Dermis microvascular lymphatic vessel endothelial cell (primary cell): ENCODE measurements at regions not wholly inside any gene's neighbourhood (a gene's known extent, or its start where the extent isn't known, plus 50 kb on each side); places are given as distances from the start of the nearest gene placed in this dataset.
"Not testable (repeated sequence)": the region's sequence is repeated elsewhere in the genome, so short reads cannot be mapped to it uniquely, and the experiment has no call there.

ENCODE experiments used
- DNase-seq, 2 donors: peaks; one replicate each; pipeline versions ENCODE4 v3.0.0 to v3.0.0-alpha.2; 2010; ENCODE audit warnings: low read depth in 2 of 2

DNA sequence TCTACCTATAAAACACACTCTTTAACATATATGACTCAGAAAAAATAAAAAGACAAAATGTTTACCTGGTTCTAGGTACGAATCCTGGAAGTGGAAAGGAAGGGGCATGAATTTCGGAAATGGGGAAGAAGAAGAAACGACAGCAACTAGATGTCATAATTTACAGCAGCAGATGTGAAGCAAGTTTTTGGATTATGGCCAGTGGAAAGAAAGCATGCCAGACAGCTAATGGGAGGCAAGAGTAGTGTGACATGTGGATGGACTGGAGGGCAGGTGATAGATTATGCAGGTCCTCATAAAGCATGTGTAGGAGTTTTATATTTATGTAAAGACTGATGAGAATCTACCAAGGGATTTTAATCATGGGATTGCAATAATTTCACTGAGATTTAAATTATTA lies 279.0 kb upstream of the TACR3 start:
- no peak for DNase-seq

DNA sequence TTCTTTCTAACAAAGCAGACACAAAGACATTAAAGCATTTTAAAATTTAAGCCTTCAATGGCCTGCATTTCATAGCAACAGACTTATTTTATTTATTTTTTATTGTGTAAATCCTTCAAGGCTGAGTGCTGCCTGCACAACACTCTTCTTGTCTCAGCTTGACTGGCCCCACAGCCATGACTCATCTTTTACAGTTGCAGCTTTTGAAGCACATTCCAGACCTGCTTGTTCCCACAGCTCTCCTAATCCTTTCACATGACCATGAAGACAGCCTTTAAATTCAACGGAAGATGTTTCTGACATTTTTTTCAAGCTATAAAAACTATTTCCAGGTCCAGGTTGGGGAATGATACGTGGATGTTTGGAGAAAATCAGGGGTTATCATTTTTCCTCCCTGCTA lies 276.9 kb upstream of the TACR3 start:
- DNase-seq: no peak

DNA sequence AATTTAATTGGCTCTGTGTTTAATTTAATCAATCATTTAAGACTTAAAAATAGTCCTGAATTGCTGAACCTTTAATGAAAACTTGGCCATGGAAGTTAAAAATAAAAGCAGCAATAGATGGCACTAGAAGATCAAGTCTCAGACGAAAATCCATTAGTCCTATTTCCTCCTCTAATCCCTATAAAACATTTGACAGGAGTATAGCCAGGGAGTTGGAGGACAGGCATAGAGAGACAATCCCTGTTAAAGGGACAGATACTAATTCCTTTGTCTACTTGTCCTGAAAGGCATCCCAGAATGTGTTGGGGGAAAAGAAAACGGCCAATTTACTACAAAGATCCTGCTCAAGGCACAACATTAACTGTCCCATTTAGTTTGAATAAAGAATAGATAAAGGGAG lies 276.3 kb upstream of the TACR3 start:
- no peak for DNase-seq

DNA sequence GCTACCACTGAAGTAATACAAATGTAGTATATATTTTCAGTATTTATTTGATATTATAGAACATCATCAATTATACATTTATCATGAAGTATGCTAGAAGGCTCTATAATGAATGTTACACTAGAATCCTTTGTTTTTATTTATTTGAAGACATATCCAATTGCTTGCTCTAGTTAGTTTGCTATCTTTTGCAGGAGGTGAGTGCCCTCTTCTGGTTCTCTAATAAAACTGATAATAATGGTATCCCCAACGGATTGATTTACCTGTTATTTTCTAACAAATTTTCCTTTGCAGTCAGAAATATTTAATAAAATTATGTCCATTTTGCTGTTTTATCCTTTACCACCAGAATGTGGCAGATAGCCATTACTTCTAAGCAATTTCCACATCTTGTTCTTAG lies 274.3 kb upstream of the TACR3 start:
- no peak for DNase-seq

DNA sequence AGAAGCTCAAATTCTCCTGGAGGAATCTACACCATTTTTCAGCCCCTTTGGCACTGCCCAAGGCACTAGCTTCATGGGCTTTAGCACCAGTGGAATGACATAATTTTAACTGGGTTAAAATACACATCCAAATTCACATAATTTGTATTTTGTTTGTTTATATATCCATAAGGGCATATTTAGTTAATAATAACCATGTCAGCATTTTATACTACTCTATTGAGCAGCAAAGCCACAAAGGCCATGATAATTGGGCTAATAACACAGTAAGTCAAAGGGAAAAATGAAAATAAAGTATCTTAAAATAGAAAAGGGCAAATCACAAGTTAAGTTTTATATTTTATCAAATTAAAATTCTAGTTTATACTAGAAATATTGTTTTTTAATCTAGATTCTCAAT lies 262.7 kb upstream of the TACR3 start:
- DNase-seq: no peak

DNA sequence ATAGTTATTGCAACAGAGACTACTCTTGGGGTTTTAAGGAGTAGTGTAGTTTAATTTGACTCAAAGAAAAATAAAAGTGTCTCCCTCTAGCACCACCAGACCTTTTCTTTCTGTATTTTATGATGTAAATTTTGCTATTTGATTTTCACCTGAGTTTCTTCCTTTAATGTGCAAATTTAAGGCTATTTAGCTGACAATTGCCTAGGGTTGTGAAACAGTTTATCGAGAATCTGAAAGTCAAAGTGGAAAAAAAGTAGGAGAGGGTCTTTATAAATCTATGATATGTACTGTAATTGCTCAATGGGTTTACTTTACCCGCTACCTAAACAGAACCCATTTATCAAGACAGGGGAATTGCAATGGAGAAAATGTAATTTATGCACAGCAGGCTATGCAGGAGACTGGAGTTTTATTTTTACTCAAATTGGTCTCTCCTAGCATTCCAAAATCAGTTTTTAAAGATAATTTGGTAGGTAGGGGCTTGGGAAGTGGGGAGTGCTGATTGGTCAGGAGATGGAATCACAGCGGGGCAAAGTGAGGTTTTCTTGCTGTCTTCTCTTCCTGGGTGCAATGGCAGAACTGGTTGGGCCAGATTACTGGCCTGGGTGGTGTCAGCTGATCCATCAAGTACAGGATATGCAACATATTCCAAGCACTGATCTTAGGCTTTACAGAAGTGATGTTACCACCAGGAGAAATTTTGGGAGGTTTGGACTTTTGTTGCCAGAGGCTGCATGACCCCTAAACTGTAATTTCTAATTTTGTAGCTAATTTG lies 228.6 kb upstream of the TACR3 start:
- DNase-seq: no peak

DNA sequence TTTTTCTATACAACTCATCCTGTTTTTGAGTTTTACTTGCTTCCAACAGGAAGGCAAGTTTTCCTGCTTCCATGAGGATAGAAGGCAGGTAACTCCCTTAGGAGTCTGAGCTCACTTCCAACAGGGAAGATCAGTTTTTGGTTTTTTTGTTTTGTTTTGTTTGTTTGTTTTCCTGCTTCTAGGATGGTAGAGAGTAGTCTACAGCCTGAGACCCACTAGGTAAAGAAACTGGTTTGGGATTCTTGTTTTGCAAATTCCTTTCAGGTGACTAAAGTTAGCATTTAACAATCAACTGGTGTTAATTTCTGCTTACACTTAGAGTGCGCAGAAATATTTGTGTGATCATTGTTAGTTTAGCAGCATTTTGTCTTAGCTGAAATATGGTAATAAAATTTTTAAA lies 227.8 kb upstream of the TACR3 start:
- DNase-seq: no peak

DNA sequence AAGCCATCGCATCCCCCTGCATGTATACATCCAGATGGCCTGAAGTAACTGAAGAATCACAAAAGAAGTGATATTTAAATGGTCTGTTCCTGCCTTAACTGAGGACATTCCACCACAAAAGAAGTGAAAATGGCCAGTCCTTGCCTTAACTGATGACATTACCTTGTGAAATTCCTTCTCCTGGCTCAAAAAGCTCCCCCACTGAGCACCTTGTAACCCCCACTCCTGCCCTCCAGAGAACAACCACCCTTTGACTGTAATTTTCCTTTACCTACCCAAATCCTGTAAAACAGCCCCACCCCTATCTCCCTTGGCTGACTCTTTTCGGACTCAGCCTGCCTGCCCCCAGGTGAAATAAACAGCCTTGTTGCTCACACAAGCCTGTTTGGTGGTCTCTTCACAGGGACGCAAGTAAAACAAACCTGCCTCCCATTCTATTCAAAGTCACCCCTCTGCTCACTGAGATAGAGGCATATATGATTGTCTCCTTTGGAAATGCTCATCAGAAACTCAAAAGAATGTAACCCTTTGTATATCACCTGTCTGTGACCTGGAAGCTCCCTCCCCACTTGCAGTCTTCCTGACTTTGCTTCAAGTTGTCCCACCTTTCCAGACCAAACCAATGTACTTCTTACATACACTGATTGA lies 227.0 kb upstream of the TACR3 start:
- not testable (repeated sequence) for DNase-seq

DNA sequence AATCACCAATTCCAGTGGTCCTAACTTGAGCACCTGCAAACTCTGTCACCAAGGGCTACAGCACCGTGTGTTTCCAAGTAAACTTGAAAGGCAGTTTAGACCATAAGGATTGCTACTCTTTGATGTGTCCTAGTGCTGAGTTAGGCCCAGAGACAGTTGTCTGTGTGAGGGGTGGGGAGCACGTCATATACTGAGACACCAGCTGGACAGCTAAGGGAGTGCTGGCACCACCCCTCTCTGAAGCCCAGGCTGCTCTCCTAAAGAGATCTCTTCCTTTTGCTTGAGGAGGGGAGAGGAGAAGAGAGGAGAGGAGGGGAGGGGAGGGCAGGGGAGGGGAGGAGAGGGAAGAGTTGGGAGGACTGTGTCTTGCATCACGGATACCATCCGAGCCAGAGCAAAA lies 218.7 kb upstream of the TACR3 start:
- no peak for DNase-seq

DNA sequence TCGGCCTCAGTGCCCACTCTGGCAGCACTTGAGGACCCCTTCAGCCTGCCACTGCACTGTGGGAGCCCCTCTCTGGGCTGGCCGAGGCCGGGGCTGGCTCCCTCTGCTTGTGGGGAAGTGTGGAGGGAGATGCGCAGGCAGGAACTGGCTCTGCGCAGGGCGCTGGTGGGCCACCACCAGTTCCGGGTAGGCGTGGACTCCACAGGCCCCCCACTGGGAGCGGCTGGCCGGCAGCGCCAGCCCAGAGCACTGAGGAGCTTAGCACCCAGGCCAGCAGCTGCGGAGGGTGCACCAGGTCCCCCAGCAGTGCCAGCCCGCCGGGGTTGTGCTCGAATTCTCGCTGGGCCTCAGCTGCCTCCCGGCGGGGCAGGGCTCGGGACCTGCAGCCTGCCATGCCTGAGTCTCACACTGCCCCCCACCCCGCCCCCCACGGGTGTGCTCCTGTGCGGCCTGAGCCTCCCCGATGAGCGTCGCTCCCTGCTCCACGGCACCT lies 216.9 kb upstream of the TACR3 start:
- no peak for DNase-seq

DNA sequence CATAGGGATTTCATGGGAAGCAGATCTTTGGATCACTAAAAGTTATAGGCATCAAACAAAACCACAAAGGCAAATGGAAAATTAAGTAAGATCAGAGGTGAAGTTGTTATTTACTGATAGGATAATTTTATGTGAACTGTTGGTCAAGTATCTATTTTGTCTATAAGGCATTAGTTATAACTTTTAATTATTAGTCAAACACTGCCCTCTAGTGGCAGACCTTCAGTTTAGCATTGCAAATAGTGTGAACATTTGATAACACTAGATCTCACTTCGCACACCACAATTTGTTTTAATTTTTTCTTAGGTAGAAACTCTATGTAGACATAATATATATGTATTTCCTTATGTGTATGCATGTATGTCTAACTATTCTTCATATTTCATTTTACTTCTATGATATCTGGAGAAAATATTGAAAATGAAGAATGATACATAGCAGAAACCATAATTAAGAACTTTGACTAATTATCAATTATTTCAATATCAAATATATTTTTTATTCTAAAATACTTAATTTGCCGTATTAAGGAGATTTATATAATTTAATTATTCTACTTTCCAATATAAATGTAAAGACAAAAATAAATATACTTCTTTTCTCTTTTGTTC lies 214.5 kb upstream of the TACR3 start:
- peak; percentile 29 to 51 for DNase-seq

DNA sequence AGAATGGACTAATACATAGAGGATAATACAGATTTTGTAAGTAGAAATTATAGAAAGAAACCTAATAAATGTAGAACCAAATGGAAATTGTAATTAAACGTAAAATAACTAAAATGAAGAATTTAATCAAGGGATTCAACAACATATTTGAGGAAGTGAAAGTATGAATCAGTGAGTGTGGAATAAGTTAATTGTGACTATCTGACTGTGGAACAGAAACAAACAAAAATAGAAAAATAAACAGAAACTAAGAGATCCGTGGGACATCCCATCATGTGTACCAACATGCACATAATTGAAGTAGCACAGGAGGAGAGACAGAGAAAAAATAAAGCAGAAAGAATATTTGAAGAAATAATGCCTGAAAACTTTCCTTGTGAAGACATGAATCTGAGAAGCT lies 208.6 kb upstream of the TACR3 start:
- no peak for DNase-seq

DNA sequence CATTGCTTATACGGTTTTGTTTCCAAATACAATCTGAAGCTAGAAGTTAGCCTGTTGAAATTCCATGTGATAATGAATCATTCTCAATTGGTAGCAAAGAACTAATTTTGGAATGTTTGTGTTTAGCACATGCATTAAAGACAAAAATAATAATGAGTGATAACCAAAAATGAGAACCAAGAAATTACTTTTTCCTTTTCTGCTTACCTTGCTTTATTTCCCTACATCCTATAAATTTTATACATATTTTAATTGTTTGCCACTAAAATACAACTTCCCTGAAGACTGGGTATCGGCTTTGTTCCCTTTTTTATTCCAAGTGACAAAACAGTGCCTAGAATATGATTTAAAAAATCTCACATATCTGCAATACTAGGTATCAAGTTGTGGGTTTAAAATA lies 203.8 kb upstream of the TACR3 start:
- no peak for DNase-seq

DNA sequence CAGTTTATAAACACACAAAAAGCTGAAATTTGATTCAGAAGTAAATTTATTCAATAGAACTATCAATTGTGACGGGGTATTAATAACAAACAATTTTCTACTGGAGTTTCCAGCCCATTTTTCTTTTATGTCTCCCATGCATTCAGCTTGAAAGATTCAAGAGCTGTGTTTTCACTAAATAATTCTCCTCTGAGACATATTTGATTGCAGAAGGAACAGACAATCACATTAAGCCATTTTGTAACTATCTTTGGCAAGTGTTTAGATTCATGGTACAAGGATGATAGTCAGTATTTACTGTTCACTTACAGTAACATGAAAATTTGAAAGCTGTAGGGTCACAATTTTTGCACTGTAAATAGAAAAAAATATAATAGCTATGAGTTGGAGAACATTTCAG lies 198.4 kb upstream of the TACR3 start:
- DNase-seq: no peak

DNA sequence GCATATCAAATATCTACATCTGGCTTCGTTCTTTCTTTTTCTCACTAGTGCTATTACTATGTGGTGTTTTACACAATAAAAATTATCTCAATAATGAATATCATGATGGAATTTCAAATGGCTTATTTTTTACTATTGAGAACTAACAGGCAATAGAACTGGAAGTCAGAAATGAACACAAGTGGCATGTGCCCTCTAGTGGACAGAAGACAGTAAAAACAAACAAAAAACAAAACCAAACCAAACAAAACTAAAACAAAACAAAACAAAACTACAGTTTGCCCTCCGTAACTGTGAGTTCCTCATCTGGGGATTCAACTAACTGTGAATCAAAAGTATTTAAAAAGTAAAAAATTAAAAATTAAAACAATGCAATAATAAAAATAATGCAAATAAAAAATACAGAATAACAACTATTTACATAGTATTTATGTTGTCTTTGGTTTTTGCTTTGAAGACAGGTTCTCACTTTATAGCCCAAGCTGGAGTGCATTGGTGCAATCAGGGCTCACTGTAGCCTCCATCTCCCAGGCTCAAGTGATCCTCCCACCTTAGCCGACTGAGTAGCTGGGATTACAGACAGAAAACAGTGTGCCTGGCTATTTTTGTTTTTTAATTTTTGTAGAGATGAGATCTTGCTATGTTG lies 195.6 kb upstream of the TACR3 start:
- peak in 1 of 2 donors; percentile 11 for DNase-seq

DNA sequence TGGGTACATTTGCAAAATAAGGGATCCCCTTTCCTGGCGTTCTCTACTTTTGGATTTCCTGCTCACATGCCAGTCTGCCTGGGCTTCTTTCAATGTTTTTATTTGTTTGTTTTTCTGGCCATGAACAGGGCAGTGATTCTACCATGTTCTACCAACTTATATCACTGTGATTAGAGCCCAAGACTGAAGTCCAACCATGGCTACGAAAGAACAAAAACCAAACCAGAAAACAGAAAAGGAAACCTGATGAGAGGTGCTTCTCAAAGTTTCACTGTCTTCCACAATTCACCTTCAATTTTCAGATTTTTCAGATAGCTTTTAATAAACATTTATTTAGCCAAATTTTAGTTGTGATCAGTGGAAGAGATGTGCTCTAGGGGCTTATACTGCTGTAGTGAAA lies 187.6 kb upstream of the TACR3 start:
- DNase-seq: no peak

DNA sequence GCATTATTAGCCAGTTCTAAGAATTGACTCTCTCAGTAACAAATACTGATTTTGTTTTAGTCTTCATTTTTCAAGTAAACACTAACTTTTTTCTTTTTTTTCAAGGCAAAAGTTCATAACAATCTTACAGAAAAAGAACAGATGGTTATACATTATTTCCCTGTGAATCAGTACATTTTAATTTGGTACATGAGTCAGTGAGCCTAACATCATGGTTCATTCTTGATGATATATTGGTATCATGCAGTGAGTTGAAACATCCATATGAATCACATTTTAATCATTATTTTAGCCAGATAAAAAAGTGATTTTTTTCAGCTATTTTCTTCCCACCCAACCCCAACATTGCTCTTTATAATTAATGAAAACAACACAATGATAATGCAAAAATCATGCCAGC lies 184.3 kb upstream of the TACR3 start:
- no peak for DNase-seq

DNA sequence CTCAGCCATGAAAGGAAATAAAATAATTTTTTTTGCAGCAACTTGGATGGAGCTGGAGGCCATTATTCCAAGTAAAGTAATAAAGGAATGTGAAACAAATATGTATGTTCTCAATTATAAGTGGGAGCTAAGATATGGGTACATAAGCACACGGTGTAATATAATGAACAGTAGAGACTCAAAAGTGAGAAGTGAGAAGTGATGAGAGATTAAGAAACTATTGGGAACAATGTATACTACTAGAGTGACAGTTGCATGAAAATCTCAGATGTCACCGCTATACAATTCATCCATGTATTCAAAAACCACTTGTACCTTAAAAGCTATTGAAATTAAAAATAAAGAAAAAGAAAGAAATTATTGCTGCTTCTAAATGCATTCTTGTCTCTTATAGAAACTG lies 182.9 kb upstream of the TACR3 start:
- no peak for DNase-seq

DNA sequence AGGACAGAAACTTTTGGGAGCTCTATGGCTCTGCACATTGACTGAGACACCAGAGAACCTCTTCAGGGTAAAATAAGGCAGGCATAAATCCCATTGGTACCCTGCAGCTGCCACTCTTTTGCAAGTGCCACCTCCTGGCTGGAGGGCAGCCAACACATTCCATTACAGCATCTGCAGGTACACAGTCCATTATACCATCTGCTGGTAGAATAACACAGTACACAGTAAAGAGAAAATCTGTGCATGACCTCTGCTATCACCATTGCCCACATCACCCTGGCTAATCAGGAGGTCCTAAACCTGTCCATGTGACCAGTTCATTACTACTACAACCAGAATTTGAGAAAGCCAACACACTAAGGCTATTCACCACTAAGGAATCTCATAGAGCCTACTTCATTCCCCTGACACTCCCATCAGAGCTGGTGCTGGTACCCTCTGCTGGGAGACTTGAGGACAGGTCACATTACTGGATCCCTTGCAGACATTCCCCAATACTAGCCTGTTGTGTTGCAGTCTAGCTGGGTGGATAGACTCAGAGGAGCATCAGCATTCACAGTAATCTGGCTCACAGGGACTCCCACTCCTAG lies 176.2 kb upstream of the TACR3 start:
- DNase-seq: no peak

DNA sequence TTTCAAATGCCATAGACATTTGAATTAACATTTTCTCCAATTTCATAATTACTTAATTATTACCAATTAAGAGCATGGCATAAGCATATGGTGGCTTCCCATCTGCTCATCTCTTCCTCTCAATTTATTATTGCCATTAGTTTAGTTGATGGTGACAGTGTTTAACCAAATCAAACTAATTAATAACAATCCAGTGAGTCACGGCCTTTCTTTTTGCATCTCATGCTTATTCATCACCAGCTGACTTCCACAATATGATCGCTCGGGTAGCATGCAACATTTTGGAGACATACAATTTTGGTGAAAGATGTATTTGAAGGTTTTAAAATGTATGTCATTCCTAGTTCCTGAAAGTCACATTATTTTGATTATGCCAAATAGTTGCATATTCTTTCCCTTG lies 172.8 kb upstream of the TACR3 start:
- no peak for DNase-seq

DNA sequence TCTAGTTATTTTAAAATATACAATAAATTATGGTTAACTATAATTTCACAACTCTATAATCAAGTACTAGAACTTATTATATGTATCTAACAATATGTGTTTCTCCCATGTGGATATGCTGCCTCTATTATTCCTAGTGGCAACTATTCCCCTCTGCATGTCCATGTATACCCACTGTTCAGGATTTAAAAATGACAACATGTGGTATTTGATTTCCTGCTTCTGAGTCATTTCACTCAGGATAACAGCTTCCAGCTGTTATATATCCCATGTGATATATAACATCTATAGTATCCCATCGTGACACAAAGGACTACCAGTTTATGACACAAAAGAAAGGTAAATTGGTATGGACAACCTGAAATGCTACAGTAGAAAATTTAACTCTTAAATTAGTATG lies 167.4 kb upstream of the TACR3 start:
- DNase-seq: no peak

DNA sequence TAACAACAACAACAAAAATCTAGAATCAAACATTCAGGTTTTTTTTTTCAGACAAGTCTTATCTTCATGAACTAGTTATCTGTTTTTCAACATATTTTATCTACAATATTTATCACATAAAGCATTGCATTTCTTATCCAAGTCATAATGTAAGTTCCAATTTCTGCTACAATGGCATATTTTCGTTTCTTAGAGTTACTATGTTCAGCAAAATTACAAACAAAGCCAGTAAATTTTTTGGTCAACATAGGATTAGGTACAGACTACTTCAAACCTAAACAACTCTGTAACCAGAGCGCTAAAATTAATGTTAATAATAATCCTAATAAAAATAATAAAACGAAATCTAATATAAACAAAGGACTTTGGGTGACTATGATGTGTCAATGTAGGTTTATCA lies 165.4 kb upstream of the TACR3 start:
- DNase-seq: no peak
